Type B pancreatic cell (in vitro differentiated cells): ENCODE measurements at regions not wholly inside any gene's neighbourhood (a gene's known extent, or its start where the extent isn't known, plus 50 kb on each side); places are given as distances from the start of the nearest gene placed in this dataset.

Experiments used
- DNase-seq: peaks from one replicate; pipeline ENCODE4 v3.0.0; 2021; ENCODE audit warnings: mixed read lengths; ENCODE audit not compliant: unreplicated experiment; ENCODE audit errors: extremely low spot score
- H3K27ac Mint-ChIP-seq: 2 replicates; pipeline ENCODE4 v1.8.0; 2021; ENCODE audit warnings: mild to moderate bottlenecking, mixed read lengths
- H3K27me3 Mint-ChIP-seq: 2 replicates; pipeline ENCODE4 v1.8.0; 2021; ENCODE audit warnings: mixed read lengths
- H3K36me3 Mint-ChIP-seq: 2 replicates; pipeline ENCODE4 v1.8.0; 2021; ENCODE audit warnings: mixed read lengths
- H3K4me1 Mint-ChIP-seq: one replicate; pipeline ENCODE4 v1.8.0; 2021; ENCODE audit warnings: mixed read lengths; ENCODE audit not compliant: unreplicated experiment
- H3K4me3 Mint-ChIP-seq: 2 replicates; pipeline ENCODE4 v1.8.0; 2021; ENCODE audit warnings: mild to moderate bottlenecking, mixed read lengths
- H3K9me3 Mint-ChIP-seq: 2 replicates; pipeline ENCODE4 v1.8.0; 2021; ENCODE audit warnings: mixed read lengths
- CTCF ChIP-seq: fragments of 200-600 bp; sonication (generic); conservative IDR thresholded peaks from 2 replicates; pipeline ENCODE4 v1.5.0; 2021; ENCODE audit warnings: antibody characterized with exemption, mild to moderate bottlenecking

- Mint-ChIP-seq H3K27ac (no peak overlapping the region), H3K9me3 (no peaks in the 10 kb centered on the region), H3K4me1 (no peaks in the 10 kb centered on the region), H3K4me3 (no peak overlapping the region), H3K27me3 (no peaks in the 10 kb centered on the region), H3K36me3 (no peaks in the 10 kb centered on the region)
- no peak for DNase-seq
- no peak for TF ChIP-seq CTCF
Observed at GRCh38 chr1:213861841-213862240, 125.9 kb upstream of the PROX1 start.

DNA sequence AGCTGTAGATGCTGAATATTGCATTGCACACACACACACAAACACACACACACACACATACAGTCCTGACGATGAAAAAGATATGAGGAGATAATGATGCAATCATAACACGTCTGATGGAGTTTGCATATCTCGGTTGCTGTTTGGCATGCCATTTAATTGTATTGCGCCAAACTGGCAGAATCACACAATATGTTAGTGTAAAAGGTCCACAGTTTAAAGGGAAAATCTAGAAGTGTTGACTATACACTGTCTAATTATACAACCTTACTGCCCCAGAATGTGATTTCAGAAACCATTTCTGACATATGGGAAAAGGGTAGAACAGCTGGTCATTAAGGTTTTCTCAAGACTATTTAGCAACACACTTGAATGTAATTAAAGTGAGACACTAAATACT lies 123.7 kb upstream of the PROX1 start:
- TF ChIP-seq CTCF, result no peak
- no peaks in the 10 kb centered on the region for H3K9me3 Mint-ChIP-seq
- no peaks in the 10 kb centered on the region for H3K27me3 Mint-ChIP-seq
- H3K36me3 Mint-ChIP-seq, result no peaks in the 10 kb centered on the region
- no peaks in the 10 kb centered on the region for H3K4me1 Mint-ChIP-seq
- no peak overlapping the region for H3K4me3 Mint-ChIP-seq
- no peak overlapping the region for H3K27ac Mint-ChIP-seq
- DNase-seq, result no peak

GRCh38 chr1:213868482-213868881 lies 119.3 kb upstream of the PROX1 start:
- no peak overlapping the region for H3K4me3 Mint-ChIP-seq
- H3K27ac Mint-ChIP-seq, result no peak overlapping the region
- no peaks in the 10 kb centered on the region for H3K27me3 Mint-ChIP-seq
- DNase-seq, result no peak
- H3K9me3 Mint-ChIP-seq, result no peaks in the 10 kb centered on the region
- TF ChIP-seq CTCF, result no peak
- no peaks in the 10 kb centered on the region for H3K36me3 Mint-ChIP-seq
- H3K4me1 Mint-ChIP-seq, result no peaks in the 10 kb centered on the region

GRCh38 chr1:213871179-213871578 lies 116.6 kb upstream of the PROX1 start:
- no peak for TF ChIP-seq CTCF
- Mint-ChIP-seq H3K27me3 (no peaks in the 10 kb centered on the region), H3K27ac (no peak overlapping the region), H3K36me3 (no peaks in the 10 kb centered on the region), H3K4me3 (no peak overlapping the region), H3K4me1 (no peaks in the 10 kb centered on the region), H3K9me3 (no peaks in the 10 kb centered on the region)
- no peak for DNase-seq

- Mint-ChIP-seq H3K4me1 (no peaks in the 10 kb centered on the region), H3K27ac (no peak overlapping the region), H3K36me3 (no peaks in the 10 kb centered on the region), H3K27me3 (no peaks in the 10 kb centered on the region), H3K4me3 (no peak overlapping the region), H3K9me3 (no peaks in the 10 kb centered on the region)
- no peak for DNase-seq
- TF ChIP-seq CTCF, result no peak
Observed at GRCh38 chr1:213874789-213875188, 113.0 kb upstream of the PROX1 start.

GRCh38 chr1:213876531-213876930 lies 111.2 kb upstream of the PROX1 start:
- Mint-ChIP-seq H3K9me3 (no peaks in the 10 kb centered on the region), H3K27me3 (peaks cover 3% of the 10 kb centered on the region), H3K4me1 (no peaks in the 10 kb centered on the region), H3K4me3 (no peak overlapping the region), H3K36me3 (no peaks in the 10 kb centered on the region), H3K27ac (no peak overlapping the region)
- no peak for TF ChIP-seq CTCF
- DNase-seq, result no peak
